ENCODE measurements at regions not wholly inside any gene's neighbourhood (a gene's known extent, or its start where the extent isn't known, plus 50 kb on each side); places are given as distances from the start of the nearest gene placed in this dataset.

DNA sequence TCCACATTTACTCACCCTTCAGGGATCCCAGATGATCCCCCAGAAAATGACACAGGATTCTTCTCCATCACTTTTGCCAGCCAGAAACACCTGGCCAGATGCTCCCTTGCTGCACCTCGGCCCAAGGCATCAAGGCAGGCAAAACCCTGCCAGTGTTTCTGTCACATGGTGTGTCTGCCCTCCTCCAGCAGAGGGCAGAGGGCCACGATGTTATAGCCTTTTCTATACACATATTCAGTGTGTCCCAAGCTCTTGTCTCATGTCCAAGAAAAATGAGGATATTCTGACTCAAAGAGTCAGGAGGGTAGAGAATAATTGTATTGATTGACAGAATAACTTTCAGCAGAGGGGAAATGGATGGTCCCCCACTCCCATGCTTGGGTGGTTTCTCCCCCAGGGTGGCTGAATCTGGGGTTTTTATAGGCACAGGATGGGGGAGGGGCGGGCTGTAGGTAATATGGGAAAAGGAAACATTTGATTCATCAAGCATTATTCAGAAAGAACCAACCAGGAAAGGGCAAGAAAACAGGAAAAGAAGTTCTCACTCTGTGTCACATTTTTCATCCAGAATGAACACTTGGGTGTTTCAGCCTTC, 933.9 kb downstream of the TRIB2 start:
- TF ChIP-seq, protein P1, sequence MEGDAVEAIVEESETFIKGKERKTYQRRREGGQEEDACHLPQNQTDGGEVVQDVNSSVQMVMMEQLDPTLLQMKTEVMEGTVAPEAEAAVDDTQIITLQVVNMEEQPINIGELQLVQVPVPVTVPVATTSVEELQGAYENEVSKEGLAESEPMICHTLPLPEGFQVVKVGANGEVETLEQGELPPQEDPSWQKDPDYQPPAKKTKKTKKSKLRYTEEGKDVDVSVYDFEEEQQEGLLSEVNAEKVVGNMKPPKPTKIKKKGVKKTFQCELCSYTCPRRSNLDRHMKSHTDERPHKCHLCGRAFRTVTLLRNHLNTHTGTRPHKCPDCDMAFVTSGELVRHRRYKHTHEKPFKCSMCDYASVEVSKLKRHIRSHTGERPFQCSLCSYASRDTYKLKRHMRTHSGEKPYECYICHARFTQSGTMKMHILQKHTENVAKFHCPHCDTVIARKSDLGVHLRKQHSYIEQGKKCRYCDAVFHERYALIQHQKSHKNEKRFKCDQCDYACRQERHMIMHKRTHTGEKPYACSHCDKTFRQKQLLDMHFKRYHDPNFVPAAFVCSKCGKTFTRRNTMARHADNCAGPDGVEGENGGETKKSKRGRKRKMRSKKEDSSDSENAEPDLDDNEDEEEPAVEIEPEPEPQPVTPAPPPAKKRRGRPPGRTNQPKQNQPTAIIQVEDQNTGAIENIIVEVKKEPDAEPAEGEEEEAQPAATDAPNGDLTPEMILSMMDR (IDR thresholded peaks at IDR 0.05): no peak
- no peak for TF ChIP-seq POLR2A (IDR thresholded peaks at IDR 0.05)

All from testis (tissue), 2 donors.